Left lung (tissue), 4 donors: ENCODE measurements at regions not wholly inside any gene's neighbourhood (a gene's known extent, or its start where the extent isn't known, plus 50 kb on each side); places are given as distances from the start of the nearest gene placed in this dataset.

Experiments
- ATAC-seq: fragments of 200-7000 bp; cut with Tn5 transposase; one replicate; pipeline ENCODE4 v1.9.1; 2020; ENCODE audit warnings: moderate library complexity
- DNase-seq, 4 donors: peaks; one replicate each; pipeline ENCODE4 v3.0.0-alpha.2; 2013 to 2020
- H3K27ac ChIP-seq, 2 donors: fragments of 200-600 bp; sonication (generic) in 1 of 2; one replicate each; pipeline versions ENCODE4 v1.5.0 to v1.8.0; 2020 to 2021
- H3K27me3 ChIP-seq, 2 donors: fragments of 200-600 bp; sonication (generic) in 1 of 2; one replicate each; pipeline versions ENCODE4 v1.5.0 to v1.8.0; 2020 to 2021
- H3K36me3 ChIP-seq, 2 donors: fragments of 200-600 bp; sonication (generic) in 1 of 2; one replicate each; pipeline versions ENCODE4 v1.5.0 to v1.8.0; 2020 to 2021
- H3K4me1 ChIP-seq, 2 donors: fragments of 200-600 bp; one replicate each; pipeline ENCODE4 v1.8.0; 2021
- H3K4me3 ChIP-seq, 2 donors: fragments of 200-600 bp; sonication (generic) in 1 of 2; one replicate each; pipeline versions ENCODE4 v1.5.0 to v1.8.0; 2020 to 2021; ENCODE audit warnings: mild to moderate bottlenecking in 1 of 2
- H3K9me3 ChIP-seq, 2 donors: fragments of 200-600 bp; sonication (generic) in 1 of 2; one replicate each; pipeline versions ENCODE4 v1.5.0 to v1.8.0; 2020 to 2021
- intact Hi-C, 2 donors: fragments of 100-400 bp; cut with DNase I; formaldehyde crosslinking; loops; one replicate each; pipeline versions ENCODE4 v1.11.2 to v1.14.2; 2022
- TF ChIP-seq, protein P1 (sequence below), 2 donors: fragments of 200-600 bp; sonication (generic) in 1 of 2; IDR thresholded peaks; one replicate each; pipeline versions ENCODE4 v1.5.0 to v1.8.0; 2021; ENCODE audit warnings: antibody characterized with exemption in 2 of 2
- donor health status: DM: no; HTN: yes; CAD: no.
- donor health status: DM: no; HTN: no; CAD: no.

DNA sequence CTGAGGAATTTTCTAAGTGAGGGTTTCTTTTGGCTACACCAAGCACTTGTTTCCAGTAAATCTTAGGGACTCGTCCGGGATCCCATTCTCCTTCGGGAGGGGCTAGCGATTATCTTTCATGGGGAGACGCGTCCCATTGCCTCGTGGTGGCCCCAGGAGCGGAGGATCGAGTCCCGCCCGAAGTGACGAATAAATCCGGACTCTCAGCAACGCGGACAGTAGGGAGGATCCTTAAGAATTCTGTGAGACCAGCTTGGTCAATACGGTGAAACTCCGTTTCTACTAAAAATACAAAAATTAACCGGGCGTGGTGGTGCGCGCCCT is 69.1 kb upstream of the PRSS16 start:
- TF ChIP-seq, protein P1, sequence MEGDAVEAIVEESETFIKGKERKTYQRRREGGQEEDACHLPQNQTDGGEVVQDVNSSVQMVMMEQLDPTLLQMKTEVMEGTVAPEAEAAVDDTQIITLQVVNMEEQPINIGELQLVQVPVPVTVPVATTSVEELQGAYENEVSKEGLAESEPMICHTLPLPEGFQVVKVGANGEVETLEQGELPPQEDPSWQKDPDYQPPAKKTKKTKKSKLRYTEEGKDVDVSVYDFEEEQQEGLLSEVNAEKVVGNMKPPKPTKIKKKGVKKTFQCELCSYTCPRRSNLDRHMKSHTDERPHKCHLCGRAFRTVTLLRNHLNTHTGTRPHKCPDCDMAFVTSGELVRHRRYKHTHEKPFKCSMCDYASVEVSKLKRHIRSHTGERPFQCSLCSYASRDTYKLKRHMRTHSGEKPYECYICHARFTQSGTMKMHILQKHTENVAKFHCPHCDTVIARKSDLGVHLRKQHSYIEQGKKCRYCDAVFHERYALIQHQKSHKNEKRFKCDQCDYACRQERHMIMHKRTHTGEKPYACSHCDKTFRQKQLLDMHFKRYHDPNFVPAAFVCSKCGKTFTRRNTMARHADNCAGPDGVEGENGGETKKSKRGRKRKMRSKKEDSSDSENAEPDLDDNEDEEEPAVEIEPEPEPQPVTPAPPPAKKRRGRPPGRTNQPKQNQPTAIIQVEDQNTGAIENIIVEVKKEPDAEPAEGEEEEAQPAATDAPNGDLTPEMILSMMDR (IDR thresholded peaks at IDR 0.05) = no peak
- Histone ChIP-seq H3K27me3 (peaks cover 0 to 9% of the 10 kb centered on the region in 2 donors), H3K27ac (peak overlapping the region; percentile 81 to 86), H3K4me3 (peak overlapping the region; percentile 71 to 89), H3K4me1 (peaks cover 0 to 9% of the 10 kb centered on the region in 2 donors), H3K9me3 (no peaks in the 10 kb centered on the region), H3K36me3 (no peaks in the 10 kb centered on the region)
- DNase-seq (no peak), ATAC-seq (peak; percentile 6)
- intact Hi-C loops = no loop called here

DNA sequence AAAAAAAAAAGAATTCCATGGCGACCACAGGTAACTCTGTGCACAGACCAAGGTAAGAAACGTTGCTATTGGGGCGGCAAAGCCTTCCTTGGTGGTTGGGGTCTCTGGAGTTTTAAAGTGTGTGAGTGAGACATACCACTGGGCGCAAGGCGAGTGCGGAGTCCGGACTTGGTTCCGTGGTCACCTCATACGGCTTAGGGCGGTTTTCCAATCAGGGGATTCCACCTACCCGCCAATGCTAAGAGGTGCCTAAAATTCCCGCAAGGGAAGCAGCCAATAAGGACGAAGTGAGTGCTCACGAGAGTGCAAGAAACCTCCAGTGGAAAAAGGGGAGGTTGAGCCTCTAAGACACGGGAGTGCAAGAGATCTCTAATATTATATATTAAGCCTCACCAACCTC is 68.6 kb upstream of the PRSS16 start:
- H3K36me3 ChIP-seq = no peaks in the 10 kb centered on the region
- peaks cover 0 to 9% of the 10 kb centered on the region in 2 donors for H3K4me1 ChIP-seq
- H3K27ac ChIP-seq = no peak overlapping the region
- intact Hi-C loops = no loop called here
- peaks cover 0 to 9% of the 10 kb centered on the region in 2 donors for H3K27me3 ChIP-seq
- ATAC-seq (no peak), DNase-seq (no peak)
- peak overlapping the region; percentile 71 to 89 for H3K4me3 ChIP-seq
- H3K9me3 ChIP-seq = no peaks in the 10 kb centered on the region
- TF ChIP-seq, protein P1 (IDR thresholded peaks at IDR 0.05) = no peak

DNA sequence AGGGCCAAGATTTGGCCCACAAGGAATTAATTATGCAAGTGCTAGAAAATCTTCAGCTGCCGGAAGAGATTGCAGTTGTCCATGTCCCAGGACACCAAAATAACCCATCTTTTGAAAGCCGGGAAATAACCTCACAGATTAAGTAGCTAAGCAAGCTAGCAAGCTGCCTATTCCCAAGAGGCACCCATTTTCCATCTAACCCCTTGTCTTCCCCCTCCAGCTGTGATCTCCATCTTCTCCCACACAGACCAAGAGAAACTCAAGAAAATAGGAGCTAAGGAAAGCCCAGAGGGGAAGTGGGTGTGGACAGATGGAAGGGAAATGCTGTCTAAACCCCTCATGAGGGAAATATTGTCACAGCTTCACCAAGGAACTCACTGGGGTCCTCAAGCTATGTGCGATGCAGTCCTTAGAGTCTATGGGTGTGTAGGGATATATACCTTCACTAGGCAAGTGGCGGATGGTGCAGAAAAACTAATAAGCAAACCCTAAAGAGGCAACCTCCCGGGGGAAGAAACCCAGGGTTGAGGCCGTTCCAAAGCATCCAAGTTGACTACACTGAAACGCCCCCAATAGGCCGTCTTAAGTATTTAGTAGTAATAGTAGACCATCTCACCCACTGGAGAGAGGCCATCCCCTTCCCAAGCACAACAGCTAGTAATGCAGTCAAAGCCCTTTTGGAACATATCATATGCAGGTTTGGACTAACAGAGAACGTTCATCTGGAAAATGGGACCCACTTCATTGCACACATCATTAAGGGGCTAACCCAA is 64.3 kb upstream of the PRSS16 start:
- Histone ChIP-seq H3K36me3 (no peaks in the 10 kb centered on the region), H3K4me1 (peaks cover 3 to 5% of the 10 kb centered on the region in 2 donors), H3K27me3 (peaks cover 0 to 6% of the 10 kb centered on the region in 2 donors), H3K27ac (no peak overlapping the region), H3K4me3 (no peak overlapping the region), H3K9me3 (no peaks in the 10 kb centered on the region)
- intact Hi-C loops = no loop called here
- DNase-seq (no peak), ATAC-seq (no peak)
- TF ChIP-seq, protein P1 (IDR thresholded peaks at IDR 0.05) = no peak

DNA sequence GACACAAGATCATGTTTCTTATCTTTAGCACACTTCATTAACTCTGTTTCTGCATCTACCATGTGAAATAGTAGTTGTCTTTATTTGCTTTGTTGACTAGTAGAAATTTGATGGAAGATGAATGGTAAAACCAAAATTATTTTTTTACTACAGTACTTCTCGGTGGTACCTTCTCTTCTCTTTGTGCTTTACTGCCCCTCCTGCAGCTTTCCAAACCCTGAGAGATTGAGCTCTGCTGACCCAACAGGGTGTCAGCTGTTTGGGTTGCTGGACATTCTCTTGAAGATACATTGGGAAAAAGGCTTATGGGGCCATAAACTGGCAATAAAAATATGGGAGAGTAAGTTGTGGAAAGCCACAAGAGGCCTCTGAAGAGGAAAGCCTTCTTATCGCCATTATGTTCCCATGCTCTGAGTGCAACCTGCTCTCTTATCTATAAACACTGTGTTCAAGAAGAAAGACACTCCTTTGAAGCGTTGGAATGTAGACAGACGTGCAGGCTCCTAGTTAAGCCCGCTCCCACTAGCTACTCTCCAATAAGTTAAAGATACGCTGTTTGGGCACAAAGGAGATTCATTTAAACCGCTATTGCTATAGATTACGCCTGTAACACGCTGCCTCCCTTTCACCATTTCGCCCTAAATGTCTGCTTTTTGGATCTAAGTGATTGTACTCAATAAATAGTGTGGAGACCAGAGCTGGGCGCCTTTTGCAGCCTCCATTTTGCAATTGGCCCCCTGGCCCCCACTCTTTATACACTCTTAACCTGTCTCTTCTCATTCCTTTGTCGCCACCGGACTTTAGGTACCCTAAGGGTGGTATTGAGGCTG is 60.1 kb upstream of the PRSS16 start:
- Histone ChIP-seq H3K36me3 (no peaks in the 10 kb centered on the region), H3K4me1 (peaks cover 5% of the 10 kb centered on the region in 2 donors), H3K27ac (peak overlapping the region; percentile 81 to 90), H3K4me3 (peak overlapping the region; percentile 46 to 56), H3K27me3 (peaks cover 0 to 10% of the 10 kb centered on the region in 2 donors), H3K9me3 (no peaks in the 10 kb centered on the region)
- intact Hi-C loops = no loop called here
- ATAC-seq (peak; percentile 33), DNase-seq (no peak)
- TF ChIP-seq, protein P1 (IDR thresholded peaks at IDR 0.05) = no peak
